K562 (cell line): ENCODE measurements at regions not wholly inside any gene's neighbourhood (a gene's known extent, or its start where the extent isn't known, plus 50 kb on each side); places are given as distances from the start of the nearest gene placed in this dataset.

Experiments
- FOXA1 ChIP-seq: fragments of 450-650 bp; IDR thresholded peaks from 2 replicates; pipeline ENCODE4 v1.6.1; 2016; ENCODE audit warnings: mild to moderate bottlenecking, borderline replicate concordance
- SIN3A ChIP-seq, 2 experiments: fragments of 150-350 bp in 1 of 2; IDR thresholded peaks; 2 replicates each; pipeline ENCODE4 v1.6.1; 2011 to 2016; ENCODE audit warnings: borderline replicate concordance in 2 of 2, low read depth in 2 of 2, low read length in 2 of 2, mild to moderate bottlenecking in 2 of 2, moderate library complexity in 2 of 2; ENCODE audit not compliant: control insufficient read depth in 1 of 2

DNA sequence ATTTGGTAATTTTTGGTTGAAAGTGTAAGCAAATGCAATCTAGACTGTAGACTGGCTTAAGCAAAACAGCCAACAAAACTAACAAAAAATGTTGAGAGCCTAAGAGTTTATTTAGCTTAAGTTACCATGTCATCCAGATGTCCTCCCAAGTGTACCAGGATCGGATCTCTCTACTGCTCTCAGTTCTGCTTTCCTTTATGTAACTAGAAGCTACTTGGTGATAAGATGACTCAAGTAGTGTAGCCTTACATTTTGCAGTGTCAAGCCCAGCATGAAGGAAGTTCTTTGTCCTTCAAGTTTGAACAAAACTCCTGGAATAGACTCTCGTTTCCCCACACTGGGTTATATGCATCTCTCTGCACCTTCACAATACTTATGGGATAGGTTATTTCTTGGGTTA is 1500.0 kb downstream of the STIM2 start:
- no peak for TF ChIP-seq FOXA1
- TF ChIP-seq SIN3A (IDR thresholded peaks at IDR 0.05; ENCODE audit: borderline replicate concordance in 2 of 2, control insufficient read depth in 1 of 2, low read depth in 2 of 2, low read length in 2 of 2): no peak
